GM18951 (cell line): ENCODE measurements at regions not wholly inside any gene's neighbourhood (a gene's known extent, or its start where the extent isn't known, plus 50 kb on each side); places are given as distances from the start of the nearest gene placed in this dataset.

Experiments
- POLR2A ChIP-seq: IDR thresholded peaks from 4 replicates; pipeline ENCODE4 v1.6.1; 2011; ENCODE audit warnings: mild to moderate bottlenecking; ENCODE audit not compliant: insufficient read length, insufficient read depth; ENCODE audit errors: extremely low read depth
- in situ Hi-C: fragments of 300-500 bp; cut with MboI; formaldehyde crosslinking; loops from one replicate; pipeline ENCODE4 v1.12.0; 2022; ENCODE audit warnings: low sequenced_read_pairs, mixed read lengths, inconsistent platforms; ENCODE audit not compliant: unreplicated experiment

- in situ Hi-C loops: no loop called here
- TF ChIP-seq POLR2A: no peak
Observed at GRCh38 chr10:107443813-107444212, 279.3 kb upstream of the SORCS1 start.

DNA sequence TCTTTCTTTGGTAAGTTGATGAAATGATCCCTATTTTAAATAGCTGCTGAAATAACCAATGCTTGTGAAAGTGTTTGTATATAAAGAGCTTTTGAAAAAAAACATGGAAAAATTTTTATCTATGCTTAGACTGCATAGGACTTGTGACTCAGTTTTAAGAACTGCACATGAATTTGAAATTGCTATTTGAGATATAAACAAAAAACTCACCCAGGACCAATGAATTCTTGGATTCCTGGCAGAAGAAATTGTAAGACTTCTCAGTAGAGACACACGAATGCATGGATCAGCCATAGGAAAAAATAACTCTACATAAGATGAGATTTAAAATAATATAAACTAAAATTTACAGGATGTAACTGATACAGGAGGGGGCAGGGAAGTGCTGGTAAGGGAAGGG, 278.8 kb upstream of the SORCS1 start:
- in situ Hi-C loops: no loop called here
- TF ChIP-seq POLR2A: no peak

DNA sequence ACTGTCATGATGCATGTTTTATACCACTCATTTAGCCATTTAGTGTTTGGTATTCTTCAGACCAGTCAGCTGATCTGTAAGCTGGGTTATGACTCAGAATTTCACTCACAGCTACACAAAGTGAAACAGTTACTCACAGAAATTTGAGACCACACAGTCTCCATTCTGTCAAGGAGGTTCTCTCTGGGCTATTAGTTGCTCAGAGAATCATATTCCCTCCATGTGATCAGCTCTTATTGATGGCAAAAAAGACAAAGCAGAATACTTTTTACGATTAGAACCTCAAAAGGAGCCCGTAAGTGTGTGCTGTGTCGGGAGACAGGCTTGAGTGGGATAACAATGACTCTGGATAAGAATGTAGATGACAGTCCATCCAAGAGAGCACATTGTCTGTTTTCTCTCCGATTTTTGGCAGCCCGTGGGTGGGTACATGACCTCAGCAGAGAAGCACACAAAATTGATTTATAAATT, 277.6 kb upstream of the SORCS1 start:
- no peak for TF ChIP-seq POLR2A
- in situ Hi-C loops: no loop called here

DNA sequence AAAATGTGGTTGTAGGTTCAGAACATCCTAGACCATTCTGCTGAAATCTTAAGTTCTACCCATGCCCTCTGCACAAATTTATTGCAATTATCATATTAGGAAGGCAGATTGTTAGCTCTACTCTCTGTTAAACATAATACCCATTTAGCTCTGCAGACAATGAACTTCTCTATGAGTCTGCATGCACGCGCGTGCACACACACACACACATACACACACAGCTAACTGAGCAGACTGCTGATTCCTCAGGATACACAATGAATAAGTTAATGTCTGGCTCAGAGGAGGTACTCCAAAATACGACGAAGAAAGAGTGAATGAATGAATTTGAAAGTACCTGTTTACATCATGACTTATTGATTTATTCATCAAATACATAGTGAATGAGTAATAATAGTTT, 276.2 kb upstream of the SORCS1 start:
- TF ChIP-seq POLR2A: no peak
- in situ Hi-C loops: no loop called here

GRCh38 chr10:107437921-107438320, 273.4 kb upstream of the SORCS1 start:
- TF ChIP-seq POLR2A: no peak
- in situ Hi-C loops: no loop called here

GRCh38 chr10:107436568-107436967, 272.1 kb upstream of the SORCS1 start:
- TF ChIP-seq POLR2A: no peak
- in situ Hi-C loops: no loop called here

GRCh38 chr10:107434854-107435253, 270.3 kb upstream of the SORCS1 start:
- no peak for TF ChIP-seq POLR2A
- in situ Hi-C loops: no loop called here

DNA sequence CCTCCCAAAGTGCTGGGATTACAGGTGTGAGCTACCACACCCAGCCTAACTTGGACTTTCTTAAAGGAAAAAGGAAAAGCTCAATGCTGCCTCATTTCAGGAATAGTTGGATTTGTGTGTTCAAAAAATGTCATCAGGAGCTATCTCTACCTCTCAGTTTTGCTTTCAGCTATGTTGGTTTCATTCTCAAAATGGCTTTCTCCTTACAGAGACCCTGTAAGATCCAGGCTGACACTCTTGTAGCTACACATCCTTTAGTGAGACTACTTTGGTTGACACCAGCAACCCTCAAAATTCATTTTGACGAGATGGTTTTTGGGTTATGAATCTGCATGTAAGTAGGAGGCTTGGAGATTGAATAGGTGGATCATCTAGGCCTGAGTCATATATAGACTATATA, 269.7 kb upstream of the SORCS1 start:
- in situ Hi-C loops: no loop called here
- no peak for TF ChIP-seq POLR2A

DNA sequence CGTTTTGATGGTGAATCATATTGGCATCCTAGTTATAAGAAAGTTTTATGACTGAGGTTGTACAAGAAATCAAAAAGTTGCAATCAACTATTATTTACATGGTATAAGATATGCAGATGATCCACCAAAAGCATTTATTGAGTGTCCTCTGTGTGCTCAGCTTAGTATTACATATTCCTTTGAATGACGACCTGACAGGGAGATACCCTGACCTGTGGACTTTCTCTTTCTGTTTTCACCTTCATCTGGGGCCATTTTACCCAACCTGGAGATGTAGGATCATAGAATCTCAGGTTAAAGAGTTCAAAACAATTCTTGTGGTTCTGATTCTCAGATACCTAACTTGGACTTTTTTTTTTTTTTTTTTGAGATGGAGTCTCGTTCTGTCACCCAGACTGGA, 269.1 kb upstream of the SORCS1 start:
- in situ Hi-C loops: no loop called here
- no peak for TF ChIP-seq POLR2A

GRCh38 chr10:107430446-107430845, 265.9 kb upstream of the SORCS1 start:
- TF ChIP-seq POLR2A: no peak
- in situ Hi-C loops: no loop called here

DNA sequence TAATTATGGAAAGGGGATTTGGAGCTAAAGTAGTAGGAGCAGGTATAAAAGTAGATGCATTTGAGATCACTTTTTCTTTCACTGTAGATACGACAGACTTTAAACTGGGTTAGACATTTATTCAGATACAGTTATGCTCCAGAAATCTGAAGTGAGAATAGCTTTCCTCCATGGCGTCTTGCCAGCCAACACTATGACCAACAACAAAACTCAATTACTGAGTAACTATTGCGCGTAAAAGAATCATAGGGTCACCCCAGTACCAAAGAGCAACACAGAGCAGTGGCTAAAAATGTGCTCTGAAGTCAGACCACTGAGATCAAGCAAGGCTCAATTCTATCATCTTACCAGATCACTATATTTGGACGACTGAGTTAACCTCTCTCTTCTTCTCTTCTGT, 262.5 kb upstream of the SORCS1 start:
- in situ Hi-C loops: no loop called here
- no peak for TF ChIP-seq POLR2A

DNA sequence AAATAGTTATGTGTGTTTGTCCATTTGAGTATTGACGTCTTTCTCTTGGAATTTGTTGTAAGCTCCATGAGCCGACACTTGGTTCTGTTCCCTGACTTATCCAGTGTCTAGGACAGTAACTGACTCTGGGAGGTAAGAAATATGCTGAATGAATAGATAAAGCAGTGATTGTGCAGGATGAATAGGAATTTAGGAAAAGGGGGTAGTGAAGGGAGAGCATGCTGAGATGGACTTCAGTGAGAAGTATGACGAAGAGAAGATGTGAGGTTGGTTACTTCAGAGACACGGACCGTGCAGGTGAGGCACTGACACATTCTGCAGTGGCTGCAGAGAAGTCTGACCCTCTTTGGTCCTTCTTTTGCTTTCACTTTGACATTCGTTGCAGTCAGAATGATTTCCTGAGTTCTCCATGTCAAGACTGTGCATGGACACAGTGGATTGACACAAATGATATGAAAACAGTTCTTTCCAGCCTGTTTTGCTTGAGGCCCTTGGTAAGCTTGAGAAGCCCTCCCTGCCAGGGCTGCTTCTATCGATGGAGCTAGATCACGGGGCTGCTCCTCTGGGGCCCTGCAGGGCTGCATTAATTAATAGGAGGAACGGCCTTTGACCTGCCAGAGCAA, 261.5 kb upstream of the SORCS1 start:
- TF ChIP-seq POLR2A: no peak
- in situ Hi-C loops: no loop called here

GRCh38 chr10:107424628-107425027, 260.1 kb upstream of the SORCS1 start:
- in situ Hi-C loops: no loop called here

DNA sequence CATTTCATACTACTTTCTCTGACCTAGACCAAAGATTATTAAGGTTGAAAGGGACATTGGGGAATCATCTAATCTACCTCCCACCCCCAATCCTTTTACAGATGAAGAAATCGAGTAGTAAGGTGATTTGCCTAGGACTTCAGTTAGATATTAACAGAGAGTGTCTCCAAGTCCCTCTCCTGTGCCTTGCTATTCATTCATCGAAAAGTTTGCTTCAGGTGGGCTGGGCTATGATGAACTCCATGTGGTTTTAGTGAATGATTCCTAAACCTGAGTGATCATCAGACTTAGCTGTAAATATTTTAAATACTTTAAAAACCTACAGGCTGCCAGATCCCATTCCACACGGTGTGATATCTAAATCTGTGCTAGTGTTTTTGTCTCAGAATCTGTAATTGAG, 259.4 kb upstream of the SORCS1 start:
- in situ Hi-C loops: no loop called here
- TF ChIP-seq POLR2A: no peak

More at GRCh38 chr10:107424628-107425027, 260.1 kb upstream of the SORCS1 start:
- TF ChIP-seq POLR2A: no peak

DNA sequence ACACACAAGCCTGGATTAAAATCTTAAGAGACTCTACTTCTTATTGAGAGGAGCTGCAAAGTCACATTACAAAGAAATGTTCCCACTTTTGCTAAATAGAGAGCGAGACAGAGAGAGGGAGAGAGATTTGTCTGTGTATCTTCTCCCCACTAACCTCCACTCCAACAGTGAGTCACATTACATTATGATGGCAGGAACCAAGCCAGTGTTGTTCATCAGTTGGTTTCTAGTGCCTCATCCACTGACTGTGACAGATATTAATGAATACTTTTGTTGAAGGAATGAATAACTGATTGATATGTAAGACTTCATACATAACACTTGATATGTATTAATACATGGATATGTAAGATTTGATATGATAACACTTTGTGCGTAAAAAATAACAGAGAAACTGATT, 258.2 kb upstream of the SORCS1 start:
- TF ChIP-seq POLR2A: no peak
- in situ Hi-C loops: no loop called here
